PC-9 (cell line): ENCODE measurements at regions not wholly inside any gene's neighbourhood (a gene's known extent, or its start where the extent isn't known, plus 50 kb on each side); places are given as distances from the start of the nearest gene placed in this dataset.

Source experiments
- BruUV-seq: library from RNA; stranded (reverse); fragments of 400-500 nt; replicated peaks from 2 replicates; lab custom pipeline; 2021; lab: Mats Ljungman, UMichigan
- CTCF ChIA-PET: fragments of 300-600 bp; sonication (Branson Sonifier 250); formaldehyde crosslinking; loops from one replicate; lab custom pipeline; 2022; ENCODE audit warnings: antibody characterized with exemption; lab: Charles Lee
- POLR2A ChIA-PET: fragments of 300-600 bp; sonication (Branson Sonifier 250); formaldehyde crosslinking; loops from one replicate; lab custom pipeline; 2022; ENCODE audit warnings: antibody characterized with exemption; ENCODE audit not compliant: unreplicated experiment; lab: Charles Lee
- DNase-seq, 2 experiments: peaks; one replicate each; pipeline versions ENCODE4 v3.0.0 to v3.0.0-alpha.2; 2015 to 2022; ENCODE audit warnings: mixed read lengths in 1 of 2
- H2AFZ ChIP-seq: fragments of 200-600 bp; sonication (generic); 2 replicates; pipeline ENCODE4 v1.8.1; 2017; ENCODE audit warnings: antibody characterized with exemption
- H3F3A ChIP-seq: fragments of 200-600 bp; sonication (generic); 2 replicates; pipeline ENCODE4 v1.8.1; 2017; ENCODE audit warnings: antibody characterized with exemption, mild to moderate bottlenecking, low read depth; ENCODE audit not compliant: insufficient read depth
- H3K27ac ChIP-seq: fragments of 200-600 bp; sonication (generic); 2 replicates; pipeline ENCODE4 v1.6.1; 2016; ENCODE audit warnings: mixed run types
- H3K27me3 ChIP-seq: fragments of 200-600 bp; sonication (generic); 2 replicates; pipeline ENCODE4 v1.6.1; 2016; ENCODE audit warnings: low read depth, mixed run types; ENCODE audit not compliant: insufficient read depth
- H3K36me3 ChIP-seq: fragments of 200-600 bp; sonication (generic); 2 replicates; pipeline ENCODE4 v1.6.1; 2016; ENCODE audit warnings: low read depth, mixed run types
- H3K4me1 ChIP-seq: fragments of 200-600 bp; sonication (generic); replicated peaks from 2 replicates; pipeline ENCODE4 v1.6.1; 2016; ENCODE audit warnings: mixed run types; ENCODE audit not compliant: insufficient read depth
- H3K4me2 ChIP-seq: fragments of 200-600 bp; sonication (generic); 2 replicates; pipeline ENCODE4 v1.6.1; 2017; ENCODE audit warnings: mixed run types
- H3K4me3 ChIP-seq: fragments of 200-600 bp; sonication (generic); 2 replicates; pipeline ENCODE4 v1.6.1; 2016; ENCODE audit warnings: mixed run types
- H3K79me2 ChIP-seq: fragments of 200-600 bp; sonication (generic); 2 replicates; pipeline ENCODE4 v1.6.1; 2017; ENCODE audit warnings: low read depth, mixed run types
- H3K9me2 ChIP-seq: fragments of 200-600 bp; sonication (generic); 2 replicates; pipeline ENCODE4 v1.8.1; 2017; ENCODE audit warnings: mild to moderate bottlenecking; ENCODE audit not compliant: insufficient read depth
- H3K9me3 ChIP-seq: fragments of 200-600 bp; sonication (generic); 2 replicates; pipeline ENCODE4 v1.8.1; 2016; ENCODE audit warnings: low read depth; ENCODE audit not compliant: insufficient read depth
- H4K20me1 ChIP-seq: fragments of 200-600 bp; sonication (generic); 2 replicates; pipeline ENCODE4 v1.8.1; 2017; ENCODE audit not compliant: insufficient read depth
- EZH2 ChIP-seq: fragments of 200-600 bp; sonication (generic); IDR thresholded peaks from 2 replicates; pipeline ENCODE4 v1.8.0; 2017; ENCODE audit warnings: antibody characterized with exemption, low read depth
- intact Hi-C: fragments of 100-400 bp; cut with micrococcal nuclease; formaldehyde crosslinking; loops from one replicate; pipeline ENCODE4 v1.10.0; 2022; ENCODE audit not compliant: unreplicated experiment
- TF ChIP-seq, protein P1 (sequence below): fragments of 200-600 bp; sonication (generic); conservative IDR thresholded peaks from 2 replicates; pipeline ENCODE4 v1.6.1; 2017; ENCODE audit warnings: mixed run types, antibody characterized with exemption, mild to moderate bottlenecking, moderate library complexity

- TF ChIP-seq, protein P1, sequence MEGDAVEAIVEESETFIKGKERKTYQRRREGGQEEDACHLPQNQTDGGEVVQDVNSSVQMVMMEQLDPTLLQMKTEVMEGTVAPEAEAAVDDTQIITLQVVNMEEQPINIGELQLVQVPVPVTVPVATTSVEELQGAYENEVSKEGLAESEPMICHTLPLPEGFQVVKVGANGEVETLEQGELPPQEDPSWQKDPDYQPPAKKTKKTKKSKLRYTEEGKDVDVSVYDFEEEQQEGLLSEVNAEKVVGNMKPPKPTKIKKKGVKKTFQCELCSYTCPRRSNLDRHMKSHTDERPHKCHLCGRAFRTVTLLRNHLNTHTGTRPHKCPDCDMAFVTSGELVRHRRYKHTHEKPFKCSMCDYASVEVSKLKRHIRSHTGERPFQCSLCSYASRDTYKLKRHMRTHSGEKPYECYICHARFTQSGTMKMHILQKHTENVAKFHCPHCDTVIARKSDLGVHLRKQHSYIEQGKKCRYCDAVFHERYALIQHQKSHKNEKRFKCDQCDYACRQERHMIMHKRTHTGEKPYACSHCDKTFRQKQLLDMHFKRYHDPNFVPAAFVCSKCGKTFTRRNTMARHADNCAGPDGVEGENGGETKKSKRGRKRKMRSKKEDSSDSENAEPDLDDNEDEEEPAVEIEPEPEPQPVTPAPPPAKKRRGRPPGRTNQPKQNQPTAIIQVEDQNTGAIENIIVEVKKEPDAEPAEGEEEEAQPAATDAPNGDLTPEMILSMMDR: no peak
- TF ChIP-seq EZH2: no peak
- no TSS peak for BruUV-seq
- ChIA-PET POLR2A (no interaction called here), CTCF (no interaction called here)
- Histone ChIP-seq H3K4me2 (no peak overlapping the region), H3K36me3 (no peaks in the 10 kb centered on the region), H3K4me3 (no peak overlapping the region), H3K4me1 (0 out of 2 replicates have a peak, but pooled peaks cover 5% of the 10 kb centered on the region), H2AFZ (no peak overlapping the region), H3K79me2 (no peaks in the 10 kb centered on the region), H3K9me2 (no peaks in the 10 kb centered on the region), H3K27me3 (no peaks in the 10 kb centered on the region), H4K20me1 (no peaks in the 10 kb centered on the region), H3K9me3 (no peaks in the 10 kb centered on the region), H3K27ac (no peak overlapping the region), H3F3A (no peaks in the 10 kb centered on the region)
- intact Hi-C loops: no loop called here
- DNase-seq: no peak
These were observed 448.6 kb upstream of the MPDZ start for GRCh38 chr9:13728131-13728530.

DNA sequence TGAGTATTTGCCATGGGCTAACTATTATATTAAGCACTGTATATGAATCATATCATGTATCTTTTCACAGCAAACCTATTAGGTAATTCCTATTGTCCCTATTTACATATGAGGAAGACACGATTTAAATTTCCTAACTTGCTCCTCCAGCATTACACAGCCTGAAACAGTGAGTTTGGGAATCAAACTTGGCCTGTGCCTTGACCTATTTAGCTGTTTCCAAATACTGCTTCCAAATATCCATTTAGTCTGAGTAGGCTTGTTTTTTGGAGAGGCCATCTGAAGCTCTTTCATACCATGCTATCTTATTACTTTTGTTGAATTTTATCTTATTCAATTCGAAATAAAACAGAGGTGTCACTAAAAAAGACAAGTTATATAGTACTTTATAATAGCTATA is 447.3 kb upstream of the MPDZ start:
- Histone ChIP-seq H3K79me2 (no peaks in the 10 kb centered on the region), H4K20me1 (no peaks in the 10 kb centered on the region), H3K4me1 (0 out of 2 replicates have a peak, but pooled peaks cover 5% of the 10 kb centered on the region), H3K4me3 (no peak overlapping the region), H3K27me3 (no peaks in the 10 kb centered on the region), H3K9me2 (no peaks in the 10 kb centered on the region), H3K4me2 (no peak overlapping the region), H3K36me3 (no peaks in the 10 kb centered on the region), H2AFZ (no peak overlapping the region), H3F3A (no peaks in the 10 kb centered on the region), H3K9me3 (no peaks in the 10 kb centered on the region), H3K27ac (no peak overlapping the region)
- ChIA-PET CTCF (no interaction called here), POLR2A (interaction anchor here (0.6 kb wide), 1 partner anchor 645 kb away, joined by 6 read pairs; no protein-coding TSS in a partner anchor)
- intact Hi-C loops: no loop called here
- no TSS peak for BruUV-seq
- DNase-seq: no peak
- TF ChIP-seq, protein P1: no peak
- no peak for TF ChIP-seq EZH2

DNA sequence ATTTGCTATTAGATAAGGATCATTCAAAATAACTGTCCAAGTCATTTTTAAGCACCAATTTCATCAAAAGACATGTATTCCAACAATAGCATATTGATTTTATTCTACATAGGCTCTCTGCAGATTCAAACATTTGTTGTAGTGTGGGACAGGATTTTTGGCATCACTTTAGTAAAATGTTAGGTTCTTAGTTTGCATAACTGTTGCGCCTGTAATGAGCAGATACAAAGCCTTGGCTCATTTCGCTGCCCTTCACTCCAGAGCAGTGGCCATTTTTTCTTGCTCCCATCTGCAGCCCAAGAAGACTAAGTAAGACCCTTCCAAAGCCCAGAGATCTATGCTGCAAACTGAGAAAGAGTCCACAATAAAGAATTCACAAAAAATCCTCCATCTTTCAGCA is 446.0 kb upstream of the MPDZ start:
- Histone ChIP-seq H3K4me2 (no peak overlapping the region), H3K9me3 (no peaks in the 10 kb centered on the region), H3K36me3 (no peaks in the 10 kb centered on the region), H3K27ac (no peak overlapping the region), H3K79me2 (no peaks in the 10 kb centered on the region), H3K9me2 (no peaks in the 10 kb centered on the region), H2AFZ (no peak overlapping the region), H3K27me3 (no peaks in the 10 kb centered on the region), H4K20me1 (no peaks in the 10 kb centered on the region), H3F3A (no peaks in the 10 kb centered on the region), H3K4me1 (0 out of 2 replicates have a peak, but pooled peaks cover 5% of the 10 kb centered on the region), H3K4me3 (no peak overlapping the region)
- DNase-seq: no peak
- BruUV-seq: no TSS peak
- ChIA-PET POLR2A (no interaction called here), CTCF (no interaction called here)
- TF ChIP-seq EZH2: no peak
- TF ChIP-seq, protein P1: no peak
- intact Hi-C loops: no loop called here
